HG03432 (cell line): ENCODE measurements at regions not wholly inside any gene's neighbourhood (a gene's known extent, or its start where the extent isn't known, plus 50 kb on each side); places are given as distances from the start of the nearest gene placed in this dataset.

Experiments
- ATAC-seq: cut with Tn5 transposase; IDR thresholded peaks from one replicate; pipeline ENCODE4 v1.9.1; 2021; ENCODE audit warnings: mild to moderate bottlenecking, moderate library complexity; ENCODE audit not compliant: unreplicated experiment

DNA sequence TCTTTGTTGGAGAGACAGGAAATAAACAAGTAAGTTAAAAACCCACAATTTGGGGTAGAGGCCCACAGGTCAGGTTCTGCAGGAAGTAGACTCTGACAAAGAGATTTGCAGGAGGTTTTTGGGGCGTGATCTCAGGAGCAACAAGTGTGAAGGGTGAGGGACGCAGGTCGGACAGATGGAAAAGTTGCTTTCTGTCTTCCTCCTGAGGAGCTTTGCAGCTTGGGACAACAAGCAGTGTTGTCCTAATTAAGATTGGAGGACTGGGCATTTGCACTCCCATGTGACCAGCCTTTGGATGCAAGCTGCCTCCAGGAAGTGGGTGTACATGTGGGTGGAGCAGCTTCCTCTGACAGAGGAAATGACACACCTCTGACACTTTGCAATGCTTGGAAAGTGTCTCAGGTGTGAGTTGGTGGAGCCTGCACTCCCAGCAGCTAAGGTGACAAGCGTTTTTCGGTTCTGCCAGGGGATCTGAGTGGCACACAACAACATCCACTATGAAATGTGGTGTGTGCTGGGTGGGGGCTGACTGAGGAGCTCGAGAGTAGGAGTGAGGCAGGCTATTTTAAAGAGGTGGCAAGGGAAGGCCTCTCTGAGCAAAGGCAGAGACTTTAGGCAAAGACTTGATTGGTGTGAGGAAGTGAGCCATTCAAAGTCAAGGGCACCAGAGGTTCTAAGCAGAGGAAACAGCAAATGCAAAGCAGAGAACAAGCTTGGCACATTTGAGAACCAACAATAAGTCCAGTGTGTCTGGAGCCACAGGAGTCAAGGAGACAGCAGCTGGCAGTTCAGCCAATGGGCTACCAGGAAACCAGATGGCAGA is 339.8 kb upstream of the GATB start:
- peak; percentile 53 for ATAC-seq

DNA sequence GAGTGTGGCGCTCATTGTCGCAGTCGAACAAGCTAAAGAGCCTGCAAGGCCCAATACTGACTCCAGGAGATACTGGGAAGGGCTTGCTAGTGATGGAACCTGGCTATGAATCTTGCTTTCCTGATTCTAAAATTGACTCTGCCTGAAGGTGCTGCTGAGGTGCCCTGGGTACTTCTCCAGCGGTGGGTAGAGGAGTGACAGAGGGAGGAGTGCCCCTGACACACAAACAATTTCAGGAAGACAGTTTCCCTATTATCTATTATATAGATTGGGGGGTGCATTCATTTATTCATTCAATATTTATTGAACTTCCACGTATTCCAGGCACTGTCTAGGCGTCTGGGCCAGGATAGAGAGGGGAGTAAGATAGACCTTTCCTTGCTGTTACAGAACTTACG is 339.2 kb upstream of the GATB start:
- no peak for ATAC-seq

DNA sequence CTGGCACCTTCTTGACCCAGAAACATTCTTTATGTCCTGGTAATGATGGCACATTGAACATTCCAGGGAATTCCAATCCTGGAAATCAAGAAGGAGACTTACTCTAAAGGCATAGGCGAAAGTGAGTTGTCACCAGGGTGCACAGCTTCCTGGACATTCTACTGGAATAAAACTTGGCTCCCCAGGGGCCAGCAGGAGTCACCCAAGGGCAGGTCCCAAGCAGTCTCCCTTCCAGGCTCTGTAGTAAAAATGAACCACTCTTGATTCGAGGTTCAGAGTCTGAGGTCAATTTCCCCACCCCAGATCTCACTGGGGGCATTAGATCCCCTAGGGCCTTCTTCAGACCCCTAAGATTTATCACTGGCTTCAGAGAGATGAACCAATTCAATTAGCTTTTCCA is 338.7 kb upstream of the GATB start:
- ATAC-seq, result no peak

DNA sequence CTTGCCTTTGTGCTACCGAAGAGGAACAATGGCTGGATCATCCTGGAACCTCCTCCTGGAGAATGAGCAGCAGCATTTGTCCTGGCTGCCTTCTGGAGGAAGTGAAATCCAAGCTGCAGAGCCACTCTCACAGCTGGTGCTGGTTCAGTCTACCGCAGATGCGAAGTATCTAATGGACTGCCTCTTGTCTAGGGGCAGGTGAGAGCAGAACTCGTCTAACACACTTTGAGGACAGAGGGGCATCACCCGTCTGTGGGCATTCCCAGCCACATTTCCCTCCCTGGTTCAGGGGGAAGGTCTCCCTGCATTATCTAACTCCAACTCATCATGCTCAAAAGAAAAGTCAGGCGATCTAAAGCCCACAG is 338.2 kb upstream of the GATB start:
- no peak for ATAC-seq

DNA sequence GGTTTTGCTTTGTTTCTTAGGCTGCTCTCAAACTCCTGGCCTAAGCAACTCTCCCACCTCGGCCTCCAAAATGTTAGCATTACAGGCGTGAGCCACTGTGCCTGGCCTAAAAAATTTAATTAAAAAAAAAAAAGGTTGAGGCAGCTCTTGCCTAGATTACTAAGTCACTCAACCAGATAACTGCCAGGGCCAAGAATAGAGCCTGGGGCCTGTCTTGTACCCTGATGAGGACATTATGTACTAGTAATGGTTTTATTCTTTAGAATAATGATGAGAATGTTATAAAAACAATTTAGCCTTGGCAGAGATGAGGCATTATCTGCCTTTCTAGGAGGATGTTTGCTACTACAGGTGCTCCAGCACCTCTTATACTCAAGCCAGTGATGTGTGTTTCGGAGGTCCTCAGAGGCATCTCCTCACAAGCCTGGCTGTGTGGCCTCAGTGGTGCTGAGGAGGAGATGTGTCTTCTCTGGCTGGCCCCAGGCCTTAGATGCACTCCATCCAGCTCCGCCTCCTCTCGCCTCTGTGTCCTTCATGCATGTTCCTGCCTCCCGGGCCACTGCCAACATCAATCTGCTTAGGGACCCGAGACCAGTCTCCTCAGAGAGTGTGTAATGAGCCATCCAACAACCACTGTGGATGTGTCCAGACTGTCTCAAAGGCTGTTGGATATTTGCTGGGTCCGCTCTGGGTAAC is 337.7 kb upstream of the GATB start:
- ATAC-seq, result no peak

DNA sequence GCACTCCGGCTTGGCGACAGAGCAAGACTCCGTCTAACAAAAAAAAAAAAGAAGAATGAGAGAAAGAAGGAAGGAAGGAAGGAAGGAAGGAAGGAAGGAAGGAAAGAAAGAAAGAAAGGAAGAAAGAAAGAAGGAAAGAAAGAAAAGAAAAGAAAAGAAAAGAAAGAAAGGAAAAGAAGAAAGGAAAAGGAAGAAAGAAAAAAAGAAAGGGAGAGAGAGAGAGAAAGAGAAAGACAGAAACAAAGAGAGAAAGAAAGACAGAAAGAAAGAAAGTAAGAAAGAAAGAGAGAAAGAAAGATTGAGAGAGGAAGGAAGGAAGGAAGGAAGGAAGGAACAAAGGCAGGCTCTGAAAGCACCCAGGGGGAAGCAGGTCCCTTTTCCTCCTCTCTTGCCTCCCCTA is 336.6 kb upstream of the GATB start:
- no peak for ATAC-seq

DNA sequence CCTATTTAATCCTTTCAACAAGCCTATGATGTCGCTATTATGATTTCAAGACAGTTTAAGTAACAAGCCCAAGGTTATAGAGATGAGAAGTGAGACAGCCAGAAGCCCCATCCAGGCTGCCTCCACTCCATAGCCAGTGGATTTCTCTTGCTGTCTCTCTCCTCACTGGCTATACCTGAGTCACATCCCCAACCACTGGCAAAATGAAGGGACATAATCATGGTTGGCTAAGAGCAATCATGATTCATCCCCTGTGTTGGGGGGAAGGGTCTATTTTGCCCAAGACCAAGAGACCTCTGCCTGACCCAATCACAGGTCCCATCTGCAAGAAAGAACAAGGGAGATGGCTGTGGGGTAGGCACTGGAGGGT is 334.9 kb upstream of the GATB start:
- ATAC-seq, result no peak

DNA sequence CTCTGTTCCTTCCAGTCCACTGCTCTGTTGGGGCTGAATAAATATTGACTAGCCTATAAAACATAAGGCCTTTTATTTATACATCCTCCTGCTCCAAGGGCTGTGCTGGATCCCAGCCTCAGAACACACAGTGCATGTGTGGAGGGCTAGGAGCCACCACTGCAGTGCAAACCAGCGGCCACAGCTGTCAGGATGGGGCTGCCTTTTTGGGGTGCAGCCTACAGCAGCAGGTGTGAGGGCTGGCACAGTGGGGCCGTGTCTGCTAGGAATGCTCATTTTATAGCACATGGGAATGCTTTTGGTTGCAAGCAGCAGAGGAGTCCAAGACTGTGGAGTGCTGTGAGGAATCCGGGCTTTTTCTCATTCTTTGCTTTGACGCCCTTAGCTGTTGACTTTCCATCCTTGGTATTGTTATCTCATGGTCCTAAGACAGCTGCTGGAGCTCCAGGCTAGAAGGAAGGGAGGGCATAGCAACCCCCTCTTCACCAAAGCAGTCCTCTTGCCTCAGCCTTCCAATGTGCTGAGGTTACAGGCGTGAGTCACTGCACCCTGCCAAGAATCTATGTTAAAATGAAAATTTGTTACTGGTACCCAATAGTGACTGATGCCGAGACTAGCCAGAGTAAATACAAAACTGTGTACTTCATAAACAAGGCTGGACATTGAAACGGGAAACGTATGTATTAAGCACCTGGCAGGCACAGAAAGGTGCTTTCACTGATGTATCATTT is 334.3 kb upstream of the GATB start:
- no peak for ATAC-seq

DNA sequence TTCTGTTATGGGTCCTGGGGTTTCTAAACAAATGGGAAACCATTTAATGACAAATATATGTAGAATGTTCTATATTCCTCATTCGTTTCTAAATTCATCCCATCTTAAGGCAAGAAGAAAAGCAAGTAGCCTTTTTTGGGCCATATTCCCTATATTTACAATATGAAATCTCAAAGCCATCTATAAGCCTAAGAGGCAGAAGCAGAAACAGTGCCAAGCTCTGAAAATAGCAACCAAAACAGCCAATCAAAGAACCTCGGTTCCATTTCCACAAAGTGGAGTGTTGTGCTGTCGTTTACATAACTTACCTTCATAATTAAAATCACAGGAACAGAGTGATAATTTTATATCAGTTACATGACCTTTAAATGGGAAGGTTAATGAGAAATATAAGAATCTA is 330.6 kb upstream of the GATB start:
- no peak for ATAC-seq

DNA sequence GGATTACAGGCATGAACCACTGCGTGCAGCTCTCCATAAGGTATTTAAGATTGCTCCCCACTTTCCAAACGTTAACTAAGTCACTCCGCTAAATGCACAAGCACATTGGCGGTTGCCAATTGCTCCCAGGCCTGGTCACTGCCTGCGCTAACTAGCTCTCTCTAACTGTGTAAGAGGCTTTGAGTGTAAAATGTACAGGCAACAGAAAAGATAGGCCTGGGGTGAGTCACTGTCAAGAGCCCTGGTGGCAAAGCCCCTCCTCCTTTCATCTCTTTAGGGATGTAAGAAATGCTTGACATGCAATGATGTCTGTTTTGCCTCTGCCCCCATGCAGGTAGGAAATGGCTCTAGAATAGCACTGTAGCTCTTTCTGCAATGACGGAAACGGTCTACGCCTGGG is 329.7 kb upstream of the GATB start:
- no peak for ATAC-seq

DNA sequence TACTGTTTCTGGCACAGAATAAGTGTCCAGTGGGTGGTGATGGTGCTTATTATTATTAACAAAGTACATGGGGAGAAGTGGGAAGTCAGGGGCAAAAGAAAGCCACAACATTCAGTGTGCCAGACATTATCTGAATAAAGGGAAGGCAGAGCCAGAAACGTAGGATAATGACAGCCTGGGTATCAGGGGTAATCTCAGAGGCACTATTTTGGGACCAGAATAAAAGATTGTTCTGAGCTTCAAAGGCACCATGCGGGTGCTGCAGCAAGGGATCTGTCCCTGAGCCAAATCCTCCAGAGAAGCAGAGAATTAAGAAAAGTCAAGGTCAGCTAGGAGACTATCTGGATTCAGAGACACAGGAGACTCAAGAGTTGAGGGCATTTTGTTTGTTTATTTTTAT is 328.8 kb upstream of the GATB start:
- ATAC-seq, result no peak

DNA sequence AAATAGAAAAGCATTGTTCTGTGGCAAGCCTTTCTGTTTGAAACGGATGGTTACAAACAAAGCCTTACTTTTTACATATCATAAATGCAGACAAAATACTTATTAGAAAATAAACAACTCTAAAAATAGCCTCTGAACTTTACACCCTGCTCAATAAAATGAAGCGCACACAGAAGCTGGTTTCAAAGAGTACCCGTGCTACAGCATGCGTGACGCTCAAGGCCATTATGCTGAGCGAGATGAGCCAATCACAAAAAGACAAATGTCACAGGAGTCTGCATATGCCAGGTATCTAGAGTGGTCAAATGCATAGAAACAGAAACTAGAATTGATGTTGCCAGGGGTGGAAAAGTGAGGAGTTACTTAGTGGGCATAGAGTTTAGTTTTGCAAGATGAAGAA is 326.5 kb upstream of the GATB start:
- ATAC-seq, result no peak

DNA sequence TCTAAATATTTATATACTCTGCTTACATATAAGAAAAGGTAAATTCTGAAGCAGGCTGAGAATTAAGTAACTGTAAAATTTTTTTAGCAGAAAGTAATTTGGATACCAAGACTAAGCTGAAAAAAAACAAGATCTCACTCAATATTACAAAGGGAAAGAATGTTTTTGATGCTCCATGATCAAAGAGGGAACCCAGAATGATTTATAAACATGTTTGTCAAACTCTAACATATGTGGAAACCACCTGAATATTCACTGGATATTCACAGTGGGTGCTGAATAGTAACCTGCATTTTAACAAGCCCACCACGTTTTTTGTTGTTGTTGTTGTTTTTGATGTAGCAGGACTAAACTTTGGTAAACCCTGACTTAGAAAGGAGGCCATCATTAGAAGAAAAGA is 324.9 kb upstream of the GATB start:
- ATAC-seq, result no peak

DNA sequence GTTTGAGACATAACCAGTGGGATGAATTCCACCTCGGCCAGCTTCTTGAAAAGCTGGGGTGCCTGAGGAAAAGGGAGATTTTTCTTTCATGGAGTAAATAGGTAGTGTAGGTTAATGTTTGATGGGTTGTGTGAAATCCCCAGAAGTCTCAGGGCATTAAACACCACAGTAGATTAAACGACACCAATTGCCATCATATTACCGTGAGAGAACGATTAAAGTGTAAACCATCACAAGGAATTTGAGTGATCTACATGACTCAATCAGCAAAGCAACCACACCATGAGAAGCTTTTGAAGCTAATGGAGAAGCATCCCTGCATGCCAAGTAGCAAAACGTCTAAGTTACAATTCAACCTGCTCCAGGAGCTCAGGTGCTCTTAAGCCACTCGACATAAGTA is 322.5 kb upstream of the GATB start:
- no peak for ATAC-seq

DNA sequence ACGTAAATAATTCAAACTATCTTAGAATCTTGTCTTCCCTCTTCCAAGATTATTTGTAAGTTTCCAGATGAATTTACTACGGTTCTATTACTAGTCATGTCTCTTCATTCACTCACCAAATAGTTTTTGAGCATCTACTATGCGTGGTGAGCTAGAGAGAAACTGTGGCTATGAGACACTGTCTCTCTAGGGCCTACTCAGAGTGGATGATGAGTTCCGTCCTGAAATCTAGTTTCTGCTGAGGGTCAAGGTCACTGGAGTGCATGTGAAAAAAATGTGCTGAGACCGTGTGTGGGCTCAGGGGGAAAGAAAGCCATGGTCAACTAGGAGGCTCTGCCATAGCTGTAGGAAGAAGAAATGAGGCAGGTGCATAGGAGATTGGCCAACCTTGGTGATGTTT is 320.2 kb upstream of the GATB start:
- ATAC-seq, result peak; percentile 84

DNA sequence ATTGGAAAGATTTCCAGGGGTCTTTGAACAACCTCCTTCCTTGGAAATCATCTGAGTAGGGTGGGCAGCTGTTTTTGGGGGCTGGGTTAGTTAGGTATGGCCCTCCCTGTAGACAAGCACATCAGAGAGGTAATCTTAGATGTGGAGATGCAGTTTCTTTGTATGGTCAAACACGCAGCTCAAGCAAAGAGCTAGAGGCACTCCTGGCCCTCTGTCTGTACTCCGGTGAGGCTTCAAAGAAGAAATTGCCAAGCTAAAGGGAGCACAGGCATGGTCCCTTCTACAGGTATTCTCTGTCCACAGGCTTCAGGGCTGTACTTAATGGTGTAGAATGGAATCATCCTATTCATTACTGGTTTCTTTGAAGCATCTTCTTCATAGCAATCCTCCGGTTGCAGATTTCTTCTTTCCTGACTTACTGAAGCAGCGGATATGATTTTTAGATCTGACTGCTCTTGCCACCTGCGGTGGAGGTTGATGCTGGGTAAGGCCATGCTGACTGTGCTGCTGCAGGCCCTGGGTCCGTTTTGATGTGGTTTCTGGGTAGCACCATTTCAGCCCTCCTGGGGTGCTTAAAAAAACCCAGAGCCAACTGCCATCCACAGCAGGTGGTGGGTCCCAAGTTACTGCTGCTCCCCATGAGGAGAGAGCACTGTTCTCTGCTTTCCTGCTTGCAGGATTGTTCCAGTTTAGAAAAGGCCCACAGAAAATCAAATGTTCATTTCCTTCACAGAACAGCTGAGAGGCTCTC is 318.9 kb upstream of the GATB start:
- ATAC-seq, result no peak

DNA sequence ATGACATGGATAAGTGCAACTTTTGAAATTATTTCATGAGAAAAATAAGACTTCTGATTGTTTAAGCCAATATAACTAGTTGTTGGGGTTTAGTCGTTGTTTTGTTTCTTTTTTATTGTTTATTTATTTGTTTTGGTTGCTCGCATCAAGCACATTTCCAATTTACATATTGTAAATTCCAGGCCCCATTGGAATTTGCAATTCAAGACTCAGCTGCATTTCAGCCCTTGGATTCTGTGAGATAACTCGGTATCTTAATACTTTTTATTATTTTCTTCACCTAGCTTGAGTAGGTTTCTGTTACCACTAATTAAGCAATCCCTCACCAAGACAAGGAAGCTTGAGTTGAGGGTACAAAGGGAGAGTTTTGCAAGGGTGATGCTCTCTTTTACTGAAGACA is 318.3 kb upstream of the GATB start:
- no peak for ATAC-seq

DNA sequence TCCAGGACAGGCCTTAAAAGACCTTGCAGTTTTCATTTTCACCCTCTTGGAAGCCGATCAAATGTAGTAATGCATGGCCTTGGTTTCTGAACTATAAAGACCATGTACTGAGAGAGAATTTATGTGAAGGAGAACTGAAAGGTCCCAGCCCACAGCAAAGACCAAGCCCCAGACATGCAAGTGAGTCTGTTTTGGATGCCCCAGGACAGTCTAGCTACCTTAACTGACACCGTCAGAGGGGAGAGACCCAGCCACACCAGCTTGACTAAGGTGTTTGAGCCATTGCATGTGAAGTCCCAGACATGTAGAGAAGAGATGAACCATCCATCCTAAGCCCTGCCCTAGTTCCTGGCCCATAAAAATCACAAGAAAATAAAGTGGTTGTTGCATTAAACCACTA is 316.8 kb upstream of the GATB start:
- no peak for ATAC-seq

DNA sequence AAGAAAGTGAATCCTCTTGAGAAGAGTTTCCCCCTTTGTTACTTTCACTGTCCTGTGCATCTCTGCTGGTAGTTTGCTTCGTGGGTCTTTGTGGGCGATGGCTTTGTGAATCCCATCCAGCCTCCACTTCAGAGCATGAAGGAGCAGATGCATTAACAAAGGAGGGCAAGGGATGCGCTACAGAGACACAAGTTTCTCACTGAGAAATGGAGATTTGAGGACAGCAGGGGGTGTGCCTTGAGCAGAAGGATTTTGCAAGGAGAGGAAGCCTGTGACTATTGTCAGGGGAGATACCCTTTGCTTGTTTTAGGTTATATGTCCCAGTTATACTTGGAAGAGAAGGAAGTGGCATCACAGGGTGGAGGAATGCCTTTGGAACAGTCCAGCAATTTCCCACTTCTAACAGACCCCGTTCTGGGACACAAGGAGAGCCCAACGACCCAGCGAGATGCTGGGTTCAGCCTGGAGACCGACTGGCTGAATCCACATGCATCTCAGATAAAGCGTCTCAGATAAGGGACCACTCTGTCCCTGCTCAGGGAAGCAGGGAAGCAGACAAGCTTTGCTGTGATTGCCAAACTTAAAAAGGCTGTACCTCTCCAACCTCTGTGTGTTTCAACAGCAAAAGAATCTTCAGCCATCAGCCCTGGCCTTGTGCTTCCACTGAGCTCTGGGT is 314.6 kb upstream of the GATB start:
- no peak for ATAC-seq

DNA sequence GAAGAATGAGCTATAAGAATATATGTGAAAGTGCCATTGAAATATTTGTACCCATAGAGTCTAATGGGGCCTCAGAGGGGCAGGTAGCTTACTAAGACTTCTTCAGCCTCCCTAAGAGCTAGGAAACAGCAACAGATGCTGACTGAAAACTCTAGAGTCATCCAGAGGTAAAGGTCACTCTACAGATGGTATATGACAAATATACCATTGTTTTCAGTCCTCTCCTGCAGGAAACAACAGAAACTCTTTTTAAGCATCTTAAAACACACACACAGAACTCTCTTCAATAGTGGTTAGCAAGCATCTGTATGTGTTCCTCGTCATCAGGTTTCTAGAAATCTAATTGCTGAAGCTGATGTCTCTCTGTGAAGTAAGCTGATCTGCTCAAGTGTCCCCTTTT is 313.8 kb upstream of the GATB start:
- ATAC-seq, result no peak

DNA sequence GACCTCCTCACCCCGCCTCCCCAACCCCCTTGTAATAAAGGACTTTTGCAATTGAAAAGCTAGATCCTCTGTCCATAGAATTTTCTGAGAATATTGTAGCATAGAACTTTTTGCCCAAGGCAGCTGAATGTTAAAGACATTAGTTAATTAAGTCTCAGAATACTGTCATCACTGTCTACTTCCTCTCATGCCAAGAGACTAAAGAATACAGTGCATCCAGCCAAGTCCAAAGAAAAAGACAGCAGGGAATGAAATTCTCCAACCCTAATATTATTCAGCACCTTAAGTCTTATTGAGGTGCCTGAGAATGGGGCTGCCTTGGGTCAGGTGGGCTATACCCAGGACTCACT is 313.3 kb upstream of the GATB start:
- no peak for ATAC-seq
